ENCODE measurements at regions not wholly inside any gene's neighbourhood (a gene's known extent, or its start where the extent isn't known, plus 50 kb on each side); places are given as distances from the start of the nearest gene placed in this dataset.

DNA sequence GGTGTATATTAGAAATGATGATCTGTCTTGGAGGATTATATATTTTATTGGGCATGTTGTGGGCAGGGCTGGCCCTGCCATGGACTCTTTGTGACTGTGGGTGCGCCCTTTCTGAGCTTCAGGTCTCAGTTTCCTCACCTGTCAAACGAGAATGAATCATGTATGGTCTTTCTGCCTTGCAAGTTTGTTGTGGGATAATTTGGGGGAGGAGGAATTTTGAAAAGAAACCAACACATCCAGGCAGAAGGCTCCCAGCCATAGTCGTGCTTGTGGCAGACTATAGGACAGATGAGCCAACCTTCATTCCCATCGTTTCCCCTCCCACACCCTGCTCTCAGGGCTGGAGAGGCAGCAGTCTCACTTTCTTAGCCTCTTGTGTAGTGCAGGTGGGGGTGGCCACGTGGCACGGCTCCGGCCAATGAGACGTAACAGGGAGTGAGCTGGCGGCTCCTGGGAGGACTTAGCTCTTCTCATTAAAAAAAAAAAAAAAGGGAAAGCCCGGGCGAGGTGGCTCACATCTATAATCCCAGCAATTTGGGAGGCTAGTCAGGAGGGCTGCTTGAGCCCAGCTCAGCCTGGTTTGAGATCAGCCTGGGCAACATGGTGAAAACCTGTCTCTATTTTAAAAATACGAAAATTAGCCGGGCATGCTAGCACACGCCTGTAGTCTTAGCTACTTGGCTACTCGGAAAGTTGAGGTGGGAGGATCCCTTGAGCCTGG, 63.1 kb downstream of the RHOB start:
- Histone ChIP-seq H3K4me1 (ENCODE audit: insufficient read depth, insufficient read length) (peaks cover 4% of the 10 kb centered on the region), H3K27me3 (ENCODE audit: insufficient read depth, insufficient read length) (no peaks in the 10 kb centered on the region), H3K4me3 (ENCODE audit: insufficient read length, low read depth) (no peak overlapping the region), H3K36me3 (ENCODE audit: insufficient read depth, insufficient read length, low read length) (no peaks in the 10 kb centered on the region), H3K9ac (ENCODE audit: insufficient read length, low read depth) (no peak overlapping the region), H3K9me3 (ENCODE audit: insufficient read depth, low read length) (no peaks in the 10 kb centered on the region; the same call in 1 of the 2 replicates)
- DNase-seq (ENCODE audit: low read depth, low spot score) = peak; percentile 72
- TF ChIP-seq YY1 (IDR thresholded peaks at IDR 0.05; ENCODE audit: insufficient read depth, insufficient read length) (no peak), SUZ12 (IDR thresholded peaks at IDR 0.05; ENCODE audit: extremely low read depth, insufficient read depth, insufficient read length) (no peak), ZNF274 (IDR thresholded peaks at IDR 0.05; ENCODE audit: low read depth, low read length) (no peak)

DNA sequence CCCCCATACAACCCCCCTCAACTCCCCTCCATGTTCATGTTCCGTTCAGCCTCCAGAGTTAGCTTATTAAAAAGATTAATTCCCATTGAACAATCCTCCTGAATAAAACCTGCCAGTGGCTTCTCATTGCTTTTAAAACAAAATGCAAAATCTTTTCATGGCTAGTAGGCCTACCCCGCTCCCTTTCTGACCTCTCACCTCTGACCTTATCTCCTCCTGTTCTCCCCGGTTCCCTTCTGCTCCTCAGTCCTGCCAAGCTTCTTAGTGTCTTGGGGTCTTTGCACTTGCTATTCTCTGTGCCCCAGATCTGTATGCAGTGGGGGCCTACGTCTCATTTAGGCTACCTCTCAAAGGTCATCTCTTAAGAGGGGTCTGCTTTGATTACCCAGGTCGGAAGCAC, 64.3 kb downstream of the RHOB start:
- no peak for DNase-seq (ENCODE audit: low read depth, low spot score)
- Histone ChIP-seq H3K36me3 (ENCODE audit: insufficient read depth, insufficient read length, low read length) (no peaks in the 10 kb centered on the region), H3K4me1 (ENCODE audit: insufficient read depth, insufficient read length) (peaks cover 4% of the 10 kb centered on the region), H3K27me3 (ENCODE audit: insufficient read depth, insufficient read length) (no peaks in the 10 kb centered on the region), H3K9ac (ENCODE audit: insufficient read length, low read depth) (no peak overlapping the region), H3K4me3 (ENCODE audit: insufficient read length, low read depth) (no peak overlapping the region), H3K9me3 (ENCODE audit: insufficient read depth, low read length) (peaks cover 8% of the 10 kb centered on the region; the same call in 1 of the 2 replicates)
- no peak for TF ChIP-seq ZNF274 (IDR thresholded peaks at IDR 0.05; ENCODE audit: low read depth, low read length)
- TF ChIP-seq YY1 (IDR thresholded peaks at IDR 0.05; ENCODE audit: insufficient read depth, insufficient read length) = no peak
- no peak for TF ChIP-seq SUZ12 (IDR thresholded peaks at IDR 0.05; ENCODE audit: extremely low read depth, insufficient read depth, insufficient read length)

DNA sequence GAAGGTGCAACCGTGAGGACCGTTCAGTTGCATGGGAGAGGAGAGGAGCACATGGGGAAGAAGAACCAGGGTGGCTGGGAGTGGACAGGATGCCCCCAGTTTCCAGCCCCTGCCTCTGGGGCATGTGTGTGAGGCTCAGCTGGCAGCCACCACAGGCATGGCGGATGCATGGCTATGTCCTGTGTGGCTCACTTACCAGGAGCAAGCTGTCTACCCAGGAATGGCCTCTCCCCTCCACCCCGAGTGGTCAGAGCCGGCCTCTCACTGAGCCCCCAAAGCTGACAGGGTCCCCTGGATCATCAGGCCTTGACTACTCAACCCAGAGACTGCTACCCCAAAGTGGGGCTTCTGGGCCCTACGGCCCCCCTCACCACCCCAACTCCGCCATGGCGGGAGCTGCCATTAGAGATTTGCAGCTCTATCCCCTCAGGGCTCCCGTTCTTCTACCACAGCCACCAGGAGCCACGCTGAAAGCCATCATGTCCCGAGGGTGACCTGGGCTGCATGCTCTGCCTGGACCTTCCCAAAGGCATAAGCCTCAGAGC, 65.3 kb downstream of the RHOB start:
- no peaks in the 10 kb centered on the region for H3K27me3 ChIP-seq (ENCODE audit: insufficient read depth, insufficient read length)
- no peak overlapping the region for H3K4me3 ChIP-seq (ENCODE audit: insufficient read length, low read depth)
- H3K9ac ChIP-seq (ENCODE audit: insufficient read length, low read depth) = no peak overlapping the region
- TF ChIP-seq YY1 (IDR thresholded peaks at IDR 0.05; ENCODE audit: insufficient read depth, insufficient read length) (no peak), ZNF274 (IDR thresholded peaks at IDR 0.05; ENCODE audit: low read depth, low read length) (no peak), SUZ12 (IDR thresholded peaks at IDR 0.05; ENCODE audit: extremely low read depth, insufficient read depth, insufficient read length) (no peak)
- DNase-seq (ENCODE audit: low read depth, low spot score) = no peak
- no peaks in the 10 kb centered on the region for H3K36me3 ChIP-seq (ENCODE audit: insufficient read depth, insufficient read length, low read length)
- H3K9me3 ChIP-seq (ENCODE audit: insufficient read depth, low read length) = peaks cover 8% of the 10 kb centered on the region; the same call in 1 of the 2 replicates
- peaks cover 2% of the 10 kb centered on the region for H3K4me1 ChIP-seq (ENCODE audit: insufficient read depth, insufficient read length)

DNA sequence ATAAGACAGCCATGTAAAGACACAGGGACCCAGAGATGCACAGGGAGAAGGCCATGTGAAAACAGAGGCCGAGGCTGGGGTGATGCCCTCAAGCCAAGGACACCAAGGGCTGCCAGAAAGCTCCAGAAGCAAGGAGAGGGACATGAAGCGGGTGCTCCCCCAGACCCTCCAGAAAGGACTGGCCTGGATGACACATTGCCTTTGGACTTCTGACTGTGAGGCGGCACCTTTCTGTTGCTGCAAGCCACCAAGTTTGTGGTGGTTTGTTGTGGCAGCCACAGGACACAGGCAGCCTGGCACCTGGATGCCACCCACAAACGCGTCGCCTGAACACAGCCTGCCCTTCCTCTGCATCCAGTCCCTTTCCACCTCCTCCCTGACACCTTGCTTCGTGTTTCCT, 67.1 kb downstream of the RHOB start:
- no peaks in the 10 kb centered on the region for H3K36me3 ChIP-seq (ENCODE audit: insufficient read depth, insufficient read length, low read length)
- peaks cover 2% of the 10 kb centered on the region for H3K4me1 ChIP-seq (ENCODE audit: insufficient read depth, insufficient read length)
- TF ChIP-seq ZNF274 (IDR thresholded peaks at IDR 0.05; ENCODE audit: low read depth, low read length) (no peak), YY1 (IDR thresholded peaks at IDR 0.05; ENCODE audit: insufficient read depth, insufficient read length) (no peak)
- H3K9ac ChIP-seq (ENCODE audit: insufficient read length, low read depth) = no peak overlapping the region
- no peaks in the 10 kb centered on the region for H3K27me3 ChIP-seq (ENCODE audit: insufficient read depth, insufficient read length)
- DNase-seq (ENCODE audit: low read depth, low spot score) = no peak
- no peak overlapping the region for H3K4me3 ChIP-seq (ENCODE audit: insufficient read length, low read depth)
- peaks cover 8% of the 10 kb centered on the region; the same call in 1 of the 2 replicates for H3K9me3 ChIP-seq (ENCODE audit: insufficient read depth, low read length)

DNA sequence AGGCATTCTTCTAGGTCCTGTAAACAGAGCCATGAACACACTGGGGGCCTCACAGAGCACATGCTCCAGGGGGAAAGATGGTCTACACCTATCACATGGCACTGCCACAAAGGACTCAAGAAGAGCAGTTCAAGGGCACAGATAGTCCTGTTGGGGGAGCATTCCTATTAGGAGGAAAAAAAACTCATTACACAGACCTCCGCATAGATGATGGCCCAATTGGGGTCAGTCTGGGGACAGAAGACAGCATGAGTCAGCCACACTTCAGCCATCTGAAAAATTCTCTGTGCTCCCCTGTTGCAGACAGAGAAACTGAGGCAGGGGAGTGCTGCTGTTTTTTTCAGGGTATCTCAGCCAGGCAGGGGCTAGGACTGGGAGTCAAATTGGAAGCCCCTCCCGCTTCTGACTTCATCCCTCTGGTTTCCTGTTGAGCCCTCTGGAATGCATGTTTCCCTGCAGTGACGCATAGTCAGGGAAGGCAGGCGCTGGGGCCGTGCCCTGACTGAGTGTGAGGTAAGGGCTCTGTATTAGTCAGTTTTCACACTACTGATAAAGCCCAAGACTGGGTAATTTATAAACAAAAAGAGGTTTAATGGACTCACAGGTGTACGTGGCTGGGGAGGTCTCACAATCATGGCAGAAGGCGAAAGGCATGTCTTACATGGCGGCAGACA, 67.9 kb downstream of the RHOB start:
- no peak overlapping the region for H3K9ac ChIP-seq (ENCODE audit: insufficient read length, low read depth)
- no peak overlapping the region for H3K4me3 ChIP-seq (ENCODE audit: insufficient read length, low read depth)
- H3K36me3 ChIP-seq (ENCODE audit: insufficient read depth, insufficient read length, low read length) = no peaks in the 10 kb centered on the region
- TF ChIP-seq SUZ12 (IDR thresholded peaks at IDR 0.05; ENCODE audit: extremely low read depth, insufficient read depth, insufficient read length) = no peak
- TF ChIP-seq YY1 (IDR thresholded peaks at IDR 0.05; ENCODE audit: insufficient read depth, insufficient read length) = no peak
- no peak for TF ChIP-seq ZNF274 (IDR thresholded peaks at IDR 0.05; ENCODE audit: low read depth, low read length)
- H3K4me1 ChIP-seq (ENCODE audit: insufficient read depth, insufficient read length) = peaks cover 2% of the 10 kb centered on the region
- peaks cover 8% of the 10 kb centered on the region; the same call in 1 of the 2 replicates for H3K9me3 ChIP-seq (ENCODE audit: insufficient read depth, low read length)
- peak; percentile 38 for DNase-seq (ENCODE audit: low read depth, low spot score)
- H3K27me3 ChIP-seq (ENCODE audit: insufficient read depth, insufficient read length) = no peaks in the 10 kb centered on the region

DNA sequence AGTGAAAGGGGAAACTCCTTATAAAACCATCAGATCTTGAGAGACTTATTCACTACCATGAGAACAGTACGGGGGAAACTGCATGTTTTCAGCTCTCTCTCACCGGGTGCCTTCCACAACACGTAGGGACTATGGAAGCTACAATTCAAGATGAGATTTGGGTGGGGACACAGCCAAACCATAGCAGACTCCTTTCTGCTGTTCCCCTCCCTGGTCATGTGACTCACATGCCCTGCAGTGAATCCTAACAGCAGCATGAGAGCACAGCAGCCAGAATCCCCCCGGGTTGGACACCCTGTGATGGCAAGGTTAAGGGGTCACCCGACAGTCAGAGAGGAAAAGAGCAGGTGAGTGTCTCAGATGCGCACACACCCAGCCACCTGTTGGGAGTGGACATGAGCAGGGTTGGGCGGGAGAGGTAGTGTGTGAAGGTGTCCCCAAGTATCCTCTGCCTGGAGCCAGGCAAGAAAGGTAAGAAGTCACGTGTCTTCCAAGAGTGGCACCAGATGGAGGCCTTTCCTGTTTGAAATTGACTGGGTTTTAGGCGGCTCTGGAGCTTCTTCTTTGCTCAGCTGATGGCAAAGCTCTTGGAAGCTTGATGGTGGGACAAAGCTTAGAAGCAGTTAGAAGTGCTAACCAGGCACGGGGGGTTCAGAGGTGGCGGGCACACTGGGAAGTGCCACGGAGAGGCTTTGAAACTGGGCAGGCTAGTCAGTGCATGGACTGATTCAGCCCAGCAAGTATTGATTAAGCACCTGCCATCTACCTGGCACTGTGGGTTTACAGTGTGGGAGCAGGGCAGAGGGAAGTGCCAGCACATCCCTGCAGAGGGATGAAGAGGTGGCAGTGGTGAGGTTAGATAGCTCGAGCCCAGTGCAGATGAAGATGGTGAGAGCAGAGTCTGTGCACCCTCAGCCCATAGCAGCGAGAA, 68.7 kb downstream of the RHOB start:
- Histone ChIP-seq H3K9ac (ENCODE audit: insufficient read length, low read depth) (no peak overlapping the region), H3K36me3 (ENCODE audit: insufficient read depth, insufficient read length, low read length) (no peaks in the 10 kb centered on the region), H3K9me3 (ENCODE audit: insufficient read depth, low read length) (peaks cover 8% of the 10 kb centered on the region; the same call in 1 of the 2 replicates), H3K27me3 (ENCODE audit: insufficient read depth, insufficient read length) (no peaks in the 10 kb centered on the region), H3K4me1 (ENCODE audit: insufficient read depth, insufficient read length) (peaks cover 2% of the 10 kb centered on the region), H3K4me3 (ENCODE audit: insufficient read length, low read depth) (no peak overlapping the region)
- DNase-seq (ENCODE audit: low read depth, low spot score) = no peak
- TF ChIP-seq ZNF274 (IDR thresholded peaks at IDR 0.05; ENCODE audit: low read depth, low read length) (no peak), SUZ12 (IDR thresholded peaks at IDR 0.05; ENCODE audit: extremely low read depth, insufficient read depth, insufficient read length) (no peak), YY1 (IDR thresholded peaks at IDR 0.05; ENCODE audit: insufficient read depth, insufficient read length) (no peak)

Measured in NT2/D1 (cell line).